ENCODE measurements at regions not wholly inside any gene's neighbourhood (a gene's known extent, or its start where the extent isn't known, plus 50 kb on each side); places are given as distances from the start of the nearest gene placed in this dataset.

DNA sequence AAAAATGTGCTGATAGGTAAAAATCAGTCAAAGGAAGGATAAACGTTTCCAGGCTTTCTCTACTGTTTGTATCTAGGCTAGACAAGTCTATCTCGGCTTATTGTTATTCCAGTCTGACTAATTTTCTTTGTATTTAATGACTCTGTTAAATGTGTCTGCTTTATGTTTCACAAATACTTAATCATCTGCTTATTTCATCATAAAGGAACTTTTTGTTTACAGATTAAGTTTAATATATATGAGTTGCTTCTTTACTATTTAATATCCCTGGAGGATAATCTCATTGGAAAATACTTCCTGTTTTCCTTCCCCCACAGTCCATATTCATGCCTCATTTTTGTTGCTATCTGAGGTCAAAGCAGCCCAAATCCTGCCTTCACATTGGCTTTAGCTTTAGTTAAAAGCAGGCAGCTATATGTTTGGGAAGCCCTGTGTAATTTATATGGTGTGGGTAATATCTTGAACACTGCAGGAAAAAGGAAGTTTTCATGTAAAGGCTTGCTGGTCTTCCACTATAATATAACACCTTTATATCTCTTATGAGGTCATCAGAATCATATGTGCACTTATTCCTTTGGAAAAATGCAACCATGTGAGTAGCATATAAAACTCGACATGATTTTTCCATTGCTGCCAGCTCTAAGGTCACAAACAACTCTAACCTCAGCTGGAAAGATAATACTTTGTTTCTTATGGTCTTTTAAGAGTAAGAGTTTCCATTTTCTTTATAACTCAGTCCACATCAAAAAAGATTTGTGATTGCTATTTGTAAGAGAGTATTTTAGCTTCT lies 76.8 kb downstream of the ALX1 start:
- H3K9me3 ChIP-seq (ENCODE audit: low read length): no peaks in the 10 kb centered on the region
- FAIRE-seq (no peak), ATAC-seq (no peak), DNase-seq (ENCODE audit: low spot score) (no peak)
- intact Hi-C loops (cut with micrococcal nuclease; ENCODE audit: unreplicated experiment) (no loop called here), in situ Hi-C loops (cut with HindIII; ENCODE audit: extremely low pct_ligation_motif_present, low pct_unique_long_range_greater_than_20kb) (no loop called here)
- ChIA-PET POLR2A (no interaction called here), CTCF (ENCODE audit: low intra/inter-chr PET ratio, low total read pairs) (no interaction called here)
- H3K79me2 ChIP-seq (ENCODE audit: insufficient read depth, low read length): no peaks in the 10 kb centered on the region
- no peak overlapping the region for H3K4me2 ChIP-seq (ENCODE audit: low read depth, low read length)
- WGBS (ENCODE audit: low lambda C conversion rate): 0% methylated on average over 3 of the region's 3 CpGs
- TF ChIP-seq SMC3 (IDR thresholded peaks at IDR 0.05; ENCODE audit: low read length) (no peak), SMARCE1 (IDR thresholded peaks at IDR 0.05; ENCODE audit: borderline replicate concordance) (no peak), ZNF556 (CRISPR knock-in tag; IDR thresholded peaks at IDR 0.05; ENCODE audit: borderline replicate concordance) (no peak), HCFC1 (IDR thresholded peaks at IDR 0.05; ENCODE audit: low read depth, low read length) (no peak), KDM1A (CRISPR knock-in tag; IDR thresholded peaks at IDR 0.05) (no peak), JARID2 (CRISPR knock-in tag; IDR thresholded peaks at IDR 0.05; ENCODE audit: insufficient replicate concordance) (no peak), ZNF703 (CRISPR knock-in tag; IDR thresholded peaks at IDR 0.05; ENCODE audit: borderline replicate concordance) (no peak), GZF1 (CRISPR knock-in tag; IDR thresholded peaks at IDR 0.05) (no peak), RFX5 (IDR thresholded peaks at IDR 0.05; ENCODE audit: low read depth, low read length) (no peak), FOXJ3 (CRISPR knock-in tag; IDR thresholded peaks at IDR 0.05; ENCODE audit: borderline replicate concordance) (no peak), SMYD3 (CRISPR knock-in tag; IDR thresholded peaks at IDR 0.05) (no peak)
- TF ChIP-seq, protein P1, sequence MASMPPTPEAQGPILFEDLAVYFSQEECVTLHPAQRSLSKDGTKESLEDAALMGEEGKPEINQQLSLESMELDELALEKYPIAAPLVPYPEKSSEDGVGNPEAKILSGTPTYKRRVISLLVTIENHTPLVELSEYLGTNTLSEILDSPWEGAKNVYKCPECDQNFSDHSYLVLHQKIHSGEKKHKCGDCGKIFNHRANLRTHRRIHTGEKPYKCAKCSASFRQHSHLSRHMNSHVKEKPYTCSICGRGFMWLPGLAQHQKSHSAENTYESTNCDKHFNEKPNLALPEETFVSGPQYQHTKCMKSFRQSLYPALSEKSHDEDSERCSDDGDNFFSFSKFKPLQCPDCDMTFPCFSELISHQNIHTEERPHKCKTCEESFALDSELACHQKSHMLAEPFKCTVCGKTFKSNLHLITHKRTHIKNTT (CRISPR knock-in tag; IDR thresholded peaks at IDR 0.05): no peak
- TF ChIP-seq, protein P2, sequence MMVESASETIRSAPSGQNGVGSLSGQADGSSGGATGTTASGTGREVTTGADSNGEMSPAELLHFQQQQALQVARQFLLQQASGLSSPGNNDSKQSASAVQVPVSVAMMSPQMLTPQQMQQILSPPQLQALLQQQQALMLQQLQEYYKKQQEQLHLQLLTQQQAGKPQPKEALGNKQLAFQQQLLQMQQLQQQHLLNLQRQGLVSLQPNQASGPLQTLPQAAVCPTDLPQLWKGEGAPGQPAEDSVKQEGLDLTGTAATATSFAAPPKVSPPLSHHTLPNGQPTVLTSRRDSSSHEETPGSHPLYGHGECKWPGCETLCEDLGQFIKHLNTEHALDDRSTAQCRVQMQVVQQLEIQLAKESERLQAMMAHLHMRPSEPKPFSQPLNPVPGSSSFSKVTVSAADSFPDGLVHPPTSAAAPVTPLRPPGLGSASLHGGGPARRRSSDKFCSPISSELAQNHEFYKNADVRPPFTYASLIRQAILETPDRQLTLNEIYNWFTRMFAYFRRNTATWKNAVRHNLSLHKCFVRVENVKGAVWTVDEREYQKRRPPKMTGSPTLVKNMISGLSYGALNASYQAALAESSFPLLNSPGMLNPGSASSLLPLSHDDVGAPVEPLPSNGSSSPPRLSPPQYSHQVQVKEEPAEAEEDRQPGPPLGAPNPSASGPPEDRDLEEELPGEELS (CRISPR knock-in tag; IDR thresholded peaks at IDR 0.05): no peak
- H3K36me3 ChIP-seq (replicated peaks in 1 of 2; ENCODE audit: control insufficient read depth in 1 of 2, insufficient read depth in 2 of 2, low read length in 2 of 2): no peaks in the 10 kb centered on the region
- H3K4me1 ChIP-seq (ENCODE audit: insufficient read depth, low read length): no peaks in the 10 kb centered on the region
- no peak overlapping the region for H3K4me3 ChIP-seq (replicated peaks in 1 of 3; ENCODE audit: insufficient read depth in 1 of 3, low read depth in 2 of 3, low read length in 3 of 3)
- H2AFZ ChIP-seq (ENCODE audit: low read length): no peak overlapping the region
- H4K20me1 ChIP-seq (ENCODE audit: insufficient read depth, low read length): no peaks in the 10 kb centered on the region
- no peaks in the 10 kb centered on the region for H3K27me3 ChIP-seq (ENCODE audit: control insufficient read depth in 1 of 2, insufficient read depth in 2 of 2, low read length in 2 of 2)
- no TSS peak for BruUV-seq (replicated peaks)
- H3K27ac ChIP-seq (ENCODE audit: extremely low read length, insufficient read depth, low read length): no peak overlapping the region
- H3K9ac ChIP-seq (ENCODE audit: insufficient read depth, low read depth, low read length): no peak overlapping the region

Data from HepG2 (cell line).